ENCODE measurements at regions not wholly inside any gene's neighbourhood (a gene's known extent, or its start where the extent isn't known, plus 50 kb on each side); places are given as distances from the start of the nearest gene placed in this dataset.

- DNase-seq (ENCODE audit: insufficient read length, low spot score) (no peak), FAIRE-seq (no peak)
These were observed 103.6 kb upstream of the MYO16 start for GRCh38 chr13:108525827-108526226.

- FAIRE-seq (no peak), DNase-seq (ENCODE audit: insufficient read length, low spot score) (no peak)
These were observed 103.1 kb upstream of the MYO16 start for GRCh38 chr13:108526286-108526685.

DNA sequence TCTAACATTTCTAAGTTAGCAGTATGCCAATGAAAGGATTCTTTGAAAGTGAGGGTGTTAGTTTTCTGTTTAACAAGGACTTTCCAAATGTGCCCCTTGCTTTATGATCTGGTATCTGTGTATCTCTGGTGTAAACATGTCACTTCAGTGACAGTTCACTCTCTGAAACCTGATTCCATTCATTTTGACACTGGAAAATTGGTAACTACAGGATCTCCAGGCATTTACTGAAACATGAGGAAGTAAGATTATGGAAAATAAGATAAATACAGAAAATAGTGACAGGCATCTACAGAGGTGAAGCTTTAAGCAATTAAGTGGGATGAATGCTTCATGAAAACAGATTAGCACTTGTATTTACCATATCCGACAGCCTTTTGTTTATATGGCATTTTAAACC is 101.6 kb upstream of the MYO16 start:
- DNase-seq (ENCODE audit: insufficient read length, low spot score), result no peak
- FAIRE-seq, result no peak

DNA sequence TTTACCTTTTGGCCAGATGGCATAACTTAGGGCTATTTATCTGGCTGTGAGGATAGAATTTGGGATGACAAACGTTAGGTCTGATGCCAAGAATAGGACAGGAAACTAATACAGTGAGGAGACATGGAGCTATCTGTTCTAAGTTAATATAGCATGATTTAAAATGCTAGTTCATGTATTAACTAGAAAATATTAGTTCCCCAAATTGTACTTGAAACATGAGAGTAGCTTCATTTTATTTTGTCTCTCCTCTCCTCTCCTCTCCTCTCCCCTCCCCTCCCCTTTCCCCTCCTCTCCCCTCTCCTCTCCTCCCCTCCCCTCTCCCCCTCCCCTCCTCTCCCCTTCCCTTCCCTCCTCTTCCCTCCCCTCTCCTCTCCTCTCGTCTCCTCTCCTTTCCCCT is 101.1 kb upstream of the MYO16 start:
- FAIRE-seq (no peak), DNase-seq (ENCODE audit: insufficient read length, low spot score) (no peak)

DNA sequence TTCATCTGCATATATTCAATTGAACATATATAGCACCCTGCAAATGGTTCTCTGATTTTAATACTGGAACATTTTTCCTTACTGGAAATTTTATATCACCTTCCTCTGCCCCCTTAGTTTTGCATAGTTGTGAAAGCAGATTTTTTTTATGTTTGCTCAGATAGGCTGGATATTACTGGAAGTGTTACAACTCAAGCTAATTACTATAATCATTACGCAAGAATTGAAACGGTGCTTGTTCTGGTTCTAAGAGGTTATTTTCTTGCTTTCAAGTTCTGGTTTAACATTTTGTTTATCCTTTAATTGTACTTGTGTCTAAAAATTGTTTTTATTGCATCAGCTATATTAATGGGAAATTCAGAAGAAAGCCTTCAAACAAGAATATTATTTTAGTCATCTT is 95.6 kb upstream of the MYO16 start:
- no peak for FAIRE-seq
- DNase-seq (ENCODE audit: insufficient read length, low spot score), result no peak

DNA sequence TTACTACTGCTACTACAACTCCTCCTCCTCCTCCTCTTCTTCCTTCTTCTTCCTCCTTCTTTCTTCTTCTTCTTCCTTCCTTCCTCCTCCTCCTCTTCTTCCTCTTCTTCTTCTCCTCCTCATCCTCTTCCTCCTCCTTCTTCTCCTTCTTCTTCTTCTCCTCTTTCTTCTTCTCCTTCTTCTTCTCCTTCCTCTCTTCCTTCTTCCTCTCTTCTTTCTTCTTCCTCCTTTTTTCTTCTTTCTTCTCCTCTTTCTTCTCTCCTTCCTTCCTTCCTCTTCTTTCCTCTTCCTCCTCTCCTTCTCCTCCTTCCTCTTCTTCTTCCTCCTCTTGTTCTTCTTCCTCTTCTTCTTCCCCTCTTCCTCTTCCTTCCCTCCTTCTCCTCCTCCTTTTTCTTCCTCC is 94.7 kb upstream of the MYO16 start:
- FAIRE-seq (no peak), DNase-seq (ENCODE audit: insufficient read length, low spot score) (no peak)

- FAIRE-seq, result no peak
- no peak for DNase-seq (ENCODE audit: insufficient read length, low spot score)
These were observed 79.5 kb upstream of the MYO16 start for GRCh38 chr13:108549934-108550333.

DNA sequence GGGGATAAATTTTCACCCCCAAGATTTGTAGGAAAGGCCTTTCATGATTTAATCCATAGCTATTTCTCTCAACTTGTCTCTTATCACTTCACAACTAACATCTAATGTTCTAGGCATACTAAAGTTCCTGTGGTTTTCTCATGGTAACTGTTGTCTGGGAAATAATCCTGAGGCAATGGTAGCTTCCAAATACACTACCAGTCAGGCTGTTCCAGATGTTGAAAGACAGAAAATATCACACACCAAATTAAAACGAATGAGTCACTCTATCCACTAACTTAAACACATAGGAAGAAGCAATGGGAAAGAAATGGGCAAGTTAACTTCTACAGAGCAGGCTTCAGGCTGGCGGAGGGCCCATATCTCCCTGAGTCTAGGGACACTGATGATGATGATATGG is 77.7 kb upstream of the MYO16 start:
- FAIRE-seq (no peak), DNase-seq (ENCODE audit: insufficient read length, low spot score) (no peak)

DNA sequence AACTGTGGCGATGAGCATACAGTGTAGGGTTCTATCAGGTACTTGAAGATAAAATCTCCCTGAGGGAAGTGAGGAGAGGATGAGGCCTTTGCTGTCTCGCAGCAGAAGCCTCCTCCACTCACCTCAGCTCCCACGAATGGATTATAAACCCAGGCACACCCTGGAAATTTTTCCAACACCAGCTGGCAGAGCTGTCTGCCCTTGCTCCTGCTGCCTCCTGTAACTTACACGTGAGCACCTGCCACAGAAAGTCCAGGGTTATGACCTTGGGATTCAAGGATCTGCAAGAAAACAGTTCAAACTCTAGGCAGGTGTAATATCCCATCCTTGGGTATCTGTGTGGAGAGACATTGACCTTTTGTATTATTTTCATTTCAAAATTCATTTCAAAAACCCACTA is 70.9 kb upstream of the MYO16 start:
- FAIRE-seq, result no peak
- no peak for DNase-seq (ENCODE audit: insufficient read length, low spot score)

DNA sequence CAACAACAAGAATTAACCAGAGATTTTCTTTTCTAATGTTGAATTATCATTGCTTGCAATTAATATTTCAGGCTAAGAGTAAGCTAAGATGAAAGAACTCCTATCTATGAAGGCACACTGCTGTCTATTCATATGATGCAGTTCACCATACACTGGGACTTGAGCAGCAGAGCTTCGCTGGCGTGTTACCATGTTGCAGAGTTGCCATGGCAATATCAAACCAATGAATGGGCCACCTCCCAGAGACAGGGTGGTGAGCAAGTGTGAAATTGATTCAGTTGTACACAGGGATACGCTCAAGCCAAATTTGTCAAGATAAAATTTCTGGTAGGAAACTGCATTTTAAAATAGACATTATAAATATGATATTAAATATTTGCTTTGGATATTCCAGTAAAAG is 69.3 kb upstream of the MYO16 start:
- no peak for FAIRE-seq
- no peak for DNase-seq (ENCODE audit: insufficient read length, low spot score)

- DNase-seq (ENCODE audit: insufficient read length, low spot score) (no peak), FAIRE-seq (no peak)
These were observed 68.3 kb upstream of the MYO16 start for GRCh38 chr13:108561149-108561548.

DNA sequence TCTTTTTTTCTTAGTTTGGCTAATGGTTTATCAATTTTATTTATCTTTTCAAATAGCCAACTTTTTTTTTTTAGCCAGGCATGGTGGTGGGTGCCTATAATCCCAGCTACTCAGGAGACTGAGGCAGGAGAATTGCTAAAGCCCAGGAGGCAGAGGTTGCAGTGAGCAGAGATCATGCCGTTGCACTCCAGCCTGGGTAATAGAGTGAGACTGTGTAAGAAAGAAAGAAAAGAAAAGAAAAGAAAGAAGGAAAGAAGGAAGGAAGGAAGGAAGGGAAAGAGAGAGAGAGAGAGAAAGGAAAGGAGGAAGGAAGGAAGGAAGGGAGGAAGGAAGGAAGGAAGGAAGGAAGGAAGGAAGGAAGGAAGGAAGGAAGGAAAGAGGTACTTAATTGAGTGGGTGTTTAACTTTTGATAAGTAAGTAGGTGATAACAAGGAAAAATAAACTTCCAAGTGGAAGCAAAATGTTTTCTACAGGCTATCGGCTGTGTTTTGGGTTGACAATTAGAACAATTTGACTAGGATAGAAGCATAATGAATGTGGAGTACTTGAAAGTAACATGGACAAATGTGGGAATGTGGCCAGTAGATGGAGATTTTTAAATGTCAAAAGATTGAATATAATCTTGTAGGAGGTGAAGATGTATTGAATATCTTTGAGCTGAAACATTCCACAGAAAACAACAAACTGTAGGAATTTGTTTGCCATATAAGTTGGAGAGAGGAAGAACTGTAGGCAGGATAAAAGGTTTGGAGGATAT is 62.8 kb upstream of the MYO16 start:
- DNase-seq (ENCODE audit: insufficient read length, low spot score) (no peak), FAIRE-seq (no peak)

GRCh38 chr13:108572782-108573211 is 56.6 kb upstream of the MYO16 start:
- FAIRE-seq, result no peak
- DNase-seq (ENCODE audit: insufficient read length, low spot score), result no peak

DNA sequence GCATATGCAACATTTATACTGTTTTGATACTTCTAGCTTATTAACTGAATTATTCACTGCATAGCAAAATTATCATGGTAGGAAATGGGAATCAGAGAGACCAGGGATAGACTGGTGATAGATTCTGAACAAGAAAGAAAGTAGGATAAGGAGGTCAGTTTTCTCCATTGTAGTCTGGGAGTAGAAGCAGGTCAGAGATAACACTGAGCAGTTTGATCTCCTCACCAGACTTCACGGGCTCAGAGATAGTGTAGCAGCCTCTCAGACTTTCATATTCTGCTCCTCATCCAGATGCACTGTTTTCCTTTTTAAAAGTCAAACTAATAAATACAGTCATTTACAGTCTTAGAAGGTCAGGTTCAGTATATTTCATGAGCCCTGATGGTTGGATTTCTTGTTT is 56.0 kb upstream of the MYO16 start:
- DNase-seq (ENCODE audit: insufficient read length, low spot score), result no peak
- FAIRE-seq, result no peak

DNA sequence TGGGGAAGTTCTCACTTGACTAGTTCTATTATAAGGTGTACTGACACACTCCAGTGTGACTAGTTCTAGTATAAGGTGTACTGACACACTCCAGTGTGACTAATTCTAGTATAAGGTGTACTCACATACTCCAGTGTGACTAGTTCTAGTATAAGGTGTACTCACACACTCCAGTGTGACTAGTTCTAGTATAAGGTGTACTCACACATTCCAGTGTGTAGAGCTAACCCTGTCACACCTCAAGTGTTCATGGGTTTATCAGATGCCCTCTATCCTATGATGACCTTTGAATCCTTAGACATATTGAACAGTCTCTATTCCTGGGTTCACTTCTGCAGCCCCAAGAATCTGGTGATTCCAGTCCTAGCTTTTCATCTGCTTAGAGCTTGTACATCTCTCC is 54.6 kb upstream of the MYO16 start:
- no peak for DNase-seq (ENCODE audit: insufficient read length, low spot score)
- FAIRE-seq, result no peak

- FAIRE-seq (no peak), DNase-seq (ENCODE audit: insufficient read length, low spot score) (no peak)
These were observed 54.0 kb upstream of the MYO16 start for GRCh38 chr13:108575430-108575829.

Measured in HTR-8/SVneo (cell line).